PC-3 (cell line): ENCODE measurements at regions not wholly inside any gene's neighbourhood (a gene's known extent, or its start where the extent isn't known, plus 50 kb on each side); places are given as distances from the start of the nearest gene placed in this dataset.

Experiments
- ATAC-seq: fragments of 200-7000 bp; cut with Tn5 transposase; 2 replicates; pipeline ENCODE4 v1.9.1; 2020; ENCODE audit warnings: mild to moderate bottlenecking, moderate library complexity
- BruUV-seq: library from RNA; stranded (reverse); fragments of 400-500 nt; replicated peaks from 2 replicates; lab custom pipeline; 2021; lab: Mats Ljungman, UMichigan
- CTCF ChIA-PET: fragments of 300-600 bp; sonication (Branson Sonifier 250); formaldehyde crosslinking; loops from one replicate; lab custom pipeline; 2022; ENCODE audit warnings: antibody characterized with exemption; lab: Charles Lee
- POLR2A ChIA-PET: fragments of 300-600 bp; sonication (Branson Sonifier 250); formaldehyde crosslinking; loops from one replicate; lab custom pipeline; 2022; ENCODE audit warnings: antibody characterized with exemption; ENCODE audit not compliant: unreplicated experiment; lab: Charles Lee
- DNase-seq: peaks from one replicate; pipeline ENCODE4 v3.0.0-alpha.2; 2015
- H2AFZ ChIP-seq: fragments of 300-600 bp; sonication (generic); 2 replicates; pipeline ENCODE4 v1.6.0; 2016; ENCODE audit warnings: antibody characterized with exemption, low read length
- H3F3A ChIP-seq: fragments of 300-600 bp; sonication (generic); one replicate; pipeline ENCODE4 v1.6.0; 2017; ENCODE audit warnings: antibody characterized with exemption, low read length, control low read depth, mild to moderate bottlenecking; ENCODE audit not compliant: unreplicated experiment
- H3K27ac ChIP-seq: fragments of 300-600 bp; sonication (generic); 2 replicates; pipeline ENCODE4 v1.5.1; 2016; ENCODE audit warnings: mild to moderate bottlenecking, low read length
- H3K27me3 ChIP-seq: fragments of 300-600 bp; sonication (generic); 2 replicates; pipeline ENCODE4 v1.6.1; 2016; ENCODE audit warnings: low read length, mixed read lengths
- H3K36me3 ChIP-seq: fragments of 300-600 bp; sonication (generic); 2 replicates; pipeline ENCODE4 v1.6.1; 2016; ENCODE audit warnings: low read depth, mixed run types, low read length, mixed read lengths
- H3K4me1 ChIP-seq: fragments of 300-600 bp; sonication (generic); 2 replicates; pipeline ENCODE4 v1.5.1; 2016; ENCODE audit warnings: low read length; ENCODE audit not compliant: insufficient read depth
- H3K4me2 ChIP-seq: fragments of 300-600 bp; sonication (generic); 2 replicates; pipeline ENCODE4 v1.6.0; 2016; ENCODE audit warnings: low read length
- H3K4me3 ChIP-seq: fragments of 300-600 bp; sonication (generic); 2 replicates; pipeline ENCODE4 v1.5.1; 2016; ENCODE audit warnings: mild to moderate bottlenecking, low read length, mixed read lengths
- H3K79me2 ChIP-seq: fragments of 300-600 bp; sonication (generic); 2 replicates; pipeline ENCODE4 v1.6.1; 2017; ENCODE audit warnings: low read length, mixed read lengths
- H3K9ac ChIP-seq: fragments of 300-600 bp; sonication (generic); 2 replicates; pipeline ENCODE4 v1.6.0; 2016; ENCODE audit warnings: mild to moderate bottlenecking, low read length
- H3K9me2 ChIP-seq: fragments of 300-600 bp; sonication (generic); replicated peaks from 2 replicates; pipeline ENCODE4 v1.6.1; 2016; ENCODE audit warnings: mixed run types, low read length, mixed read lengths
- H3K9me3 ChIP-seq: fragments of 300-600 bp; sonication (generic); 2 replicates; pipeline ENCODE4 v1.6.1; 2016; ENCODE audit warnings: low read length, mixed read lengths
- H4K20me1 ChIP-seq: fragments of 300-600 bp; sonication (generic); 2 replicates; pipeline ENCODE4 v1.6.1; 2016; ENCODE audit warnings: low read length, mixed read lengths
- CTCF ChIP-seq: fragments of 300-600 bp; sonication (generic); conservative IDR thresholded peaks from 2 replicates; pipeline ENCODE4 v1.5.1; 2017; ENCODE audit warnings: antibody characterized with exemption, low read depth, mild to moderate bottlenecking, low read length
- EZH2 ChIP-seq: fragments of 300-600 bp; sonication (generic); IDR thresholded peaks from one replicate; pipeline ENCODE4 v1.6.1; 2017; ENCODE audit warnings: antibody characterized with exemption, mild to moderate bottlenecking, low read length; ENCODE audit not compliant: unreplicated experiment
- EZH2phosphoT487 ChIP-seq: fragments of 300-600 bp; sonication (generic); IDR thresholded peaks from 2 replicates; pipeline ENCODE4 v1.6.1; 2018; ENCODE audit warnings: mild to moderate bottlenecking, antibody characterized with exemption, low read length, borderline replicate concordance
- intact Hi-C: fragments of 100-400 bp; cut with micrococcal nuclease; formaldehyde crosslinking; loops from 2 replicates; pipeline ENCODE4 v1.9.0; 2023

GRCh38 chr3:20736287-20736852, 550.4 kb upstream of the SGO1 start:
- no peaks in the 10 kb centered on the region for H3K9me2 ChIP-seq
- CTCF ChIA-PET = no interaction called here
- no peak for TF ChIP-seq CTCF
- no peak for TF ChIP-seq EZH2phosphoT487
- TF ChIP-seq EZH2 = no peak

GRCh38 chr3:20729185-20729584, 543.2 kb upstream of the SGO1 start:
- ATAC-seq (no peak), DNase-seq (no peak)
- CTCF ChIA-PET = no interaction called here
- no TSS peak for BruUV-seq
- 0 out of 2 replicates have a peak, but pooled peaks cover 13% of the 10 kb centered on the region for H3K9me3 ChIP-seq
- H2AFZ ChIP-seq = no peak overlapping the region
- TF ChIP-seq CTCF (no peak), EZH2phosphoT487 (no peak), EZH2 (no peak)
- no peak overlapping the region for H3K4me2 ChIP-seq
- H3K4me3 ChIP-seq = no peak overlapping the region
- no peaks in the 10 kb centered on the region for H3K27me3 ChIP-seq
- H3K79me2 ChIP-seq = no peaks in the 10 kb centered on the region
- POLR2A ChIA-PET = no interaction called here
- no peaks in the 10 kb centered on the region for H3F3A ChIP-seq
- intact Hi-C loops = no loop called here
- H3K9me2 ChIP-seq = no peaks in the 10 kb centered on the region
- no peaks in the 10 kb centered on the region for H4K20me1 ChIP-seq
- H3K36me3 ChIP-seq = no peaks in the 10 kb centered on the region
- no peak overlapping the region for H3K9ac ChIP-seq
- no peaks in the 10 kb centered on the region for H3K4me1 ChIP-seq
- no peak overlapping the region for H3K27ac ChIP-seq

More at GRCh38 chr3:20736287-20736852, 550.4 kb upstream of the SGO1 start:
- POLR2A ChIA-PET = no interaction called here
- no peak overlapping the region for H2AFZ ChIP-seq
- no TSS peak for BruUV-seq
- DNase-seq (no peak), ATAC-seq (no peak)
- no peaks in the 10 kb centered on the region for H3K27me3 ChIP-seq
- no peaks in the 10 kb centered on the region for H3K79me2 ChIP-seq
- no peak overlapping the region for H3K4me3 ChIP-seq
- H3K9ac ChIP-seq = no peak overlapping the region
- no peaks in the 10 kb centered on the region for H3K4me1 ChIP-seq
- H3K4me2 ChIP-seq = no peak overlapping the region
- no peaks in the 10 kb centered on the region for H4K20me1 ChIP-seq
- no peaks in the 10 kb centered on the region for H3K36me3 ChIP-seq
- H3K9me3 ChIP-seq = 0 out of 2 replicates have a peak, but pooled peaks cover 13% of the 10 kb centered on the region
- intact Hi-C loops = no loop called here
- no peak overlapping the region for H3K27ac ChIP-seq
- no peaks in the 10 kb centered on the region for H3F3A ChIP-seq

GRCh38 chr3:20726786-20727185, 540.8 kb upstream of the SGO1 start:
- Histone ChIP-seq H3K4me2 (no peak overlapping the region), H3K79me2 (no peaks in the 10 kb centered on the region), H3K27me3 (no peaks in the 10 kb centered on the region), H3K4me1 (no peaks in the 10 kb centered on the region), H4K20me1 (no peaks in the 10 kb centered on the region), H3K9ac (no peak overlapping the region), H3K9me3 (0 out of 2 replicates have a peak, but pooled peaks cover 8% of the 10 kb centered on the region), H3K36me3 (no peaks in the 10 kb centered on the region), H3K27ac (no peak overlapping the region), H3K9me2 (no peaks in the 10 kb centered on the region), H2AFZ (no peak overlapping the region), H3K4me3 (no peak overlapping the region), H3F3A (no peaks in the 10 kb centered on the region)
- ChIA-PET CTCF (no interaction called here), POLR2A (no interaction called here)
- DNase-seq = no peak
- no peak for ATAC-seq
- TF ChIP-seq EZH2 = no peak
- no peak for TF ChIP-seq EZH2phosphoT487
- no peak for TF ChIP-seq CTCF
- intact Hi-C loops = no loop called here
- BruUV-seq = no TSS peak
